ACC112 (cell line): ENCODE measurements at regions not wholly inside any gene's neighbourhood (a gene's known extent, or its start where the extent isn't known, plus 50 kb on each side); places are given as distances from the start of the nearest gene placed in this dataset.

Source experiments
- H2AFZ ChIP-seq: fragments of 200-600 bp; sonication (generic); one replicate; pipeline ENCODE4 v1.6.0; 2017; ENCODE audit warnings: antibody characterized with exemption, low read length; ENCODE audit not compliant: unreplicated experiment
- H3K27ac ChIP-seq: fragments of 200-600 bp; sonication (generic); 2 replicates; pipeline ENCODE4 v1.5.1; 2014; ENCODE audit warnings: low read depth, mild to moderate bottlenecking, antibody characterized with exemption, low read length, moderate library complexity
- H3K27me3 ChIP-seq: fragments of 200-600 bp; sonication (generic); 2 replicates; pipeline ENCODE4 v1.6.1; 2014; ENCODE audit warnings: mild to moderate bottlenecking, antibody characterized with exemption, low read length, moderate library complexity, mixed read lengths; ENCODE audit not compliant: insufficient read depth
- H3K36me3 ChIP-seq: fragments of 200-600 bp; sonication (generic); 2 replicates; pipeline ENCODE4 v1.6.1; 2016; ENCODE audit warnings: mild to moderate bottlenecking, antibody characterized with exemption, low read length, moderate library complexity, mixed read lengths; ENCODE audit not compliant: insufficient read depth
- H3K4me1 ChIP-seq: fragments of 200-600 bp; sonication (generic); one replicate; pipeline ENCODE4 v1.6.1; 2016; ENCODE audit warnings: low read length, mixed read lengths; ENCODE audit not compliant: insufficient read depth, unreplicated experiment, control insufficient read depth
- H3K4me3 ChIP-seq: fragments of 200-600 bp; sonication (generic); 2 replicates; pipeline ENCODE4 v1.5.1; 2014; ENCODE audit warnings: mild to moderate bottlenecking, low read depth, low read length
- H3K79me2 ChIP-seq: fragments of 200-600 bp; sonication (generic); one replicate; pipeline ENCODE4 v1.6.0; 2016; ENCODE audit warnings: low read length; ENCODE audit not compliant: control insufficient read depth, unreplicated experiment, insufficient read depth

DNA sequence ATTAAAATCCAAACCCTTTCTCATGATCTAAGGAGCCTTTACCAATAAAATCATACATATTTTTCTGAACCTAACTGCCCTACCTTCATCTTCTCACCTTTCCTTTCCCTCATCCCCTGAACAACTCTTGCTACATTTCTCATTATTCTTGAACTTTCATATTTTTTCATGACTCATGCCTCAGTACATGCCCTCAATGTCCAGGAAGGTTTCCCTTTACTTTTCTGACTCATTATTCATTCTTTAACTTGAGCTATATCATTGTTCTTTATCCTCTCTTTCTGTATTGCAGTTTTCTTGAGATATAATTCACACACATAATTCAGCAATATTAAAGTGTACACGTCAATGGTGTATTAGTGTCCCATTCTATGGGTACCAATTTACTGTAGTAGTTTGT, 231.0 kb downstream of the ALG10B start:
- Histone ChIP-seq H3K4me3 (no peak overlapping the region), H3K4me1 (no peaks in the 10 kb centered on the region), H3K27me3 (no peaks in the 10 kb centered on the region), H3K79me2 (no peaks in the 10 kb centered on the region), H3K36me3 (no peaks in the 10 kb centered on the region), H3K27ac (no peak overlapping the region), H2AFZ (no peak overlapping the region)

DNA sequence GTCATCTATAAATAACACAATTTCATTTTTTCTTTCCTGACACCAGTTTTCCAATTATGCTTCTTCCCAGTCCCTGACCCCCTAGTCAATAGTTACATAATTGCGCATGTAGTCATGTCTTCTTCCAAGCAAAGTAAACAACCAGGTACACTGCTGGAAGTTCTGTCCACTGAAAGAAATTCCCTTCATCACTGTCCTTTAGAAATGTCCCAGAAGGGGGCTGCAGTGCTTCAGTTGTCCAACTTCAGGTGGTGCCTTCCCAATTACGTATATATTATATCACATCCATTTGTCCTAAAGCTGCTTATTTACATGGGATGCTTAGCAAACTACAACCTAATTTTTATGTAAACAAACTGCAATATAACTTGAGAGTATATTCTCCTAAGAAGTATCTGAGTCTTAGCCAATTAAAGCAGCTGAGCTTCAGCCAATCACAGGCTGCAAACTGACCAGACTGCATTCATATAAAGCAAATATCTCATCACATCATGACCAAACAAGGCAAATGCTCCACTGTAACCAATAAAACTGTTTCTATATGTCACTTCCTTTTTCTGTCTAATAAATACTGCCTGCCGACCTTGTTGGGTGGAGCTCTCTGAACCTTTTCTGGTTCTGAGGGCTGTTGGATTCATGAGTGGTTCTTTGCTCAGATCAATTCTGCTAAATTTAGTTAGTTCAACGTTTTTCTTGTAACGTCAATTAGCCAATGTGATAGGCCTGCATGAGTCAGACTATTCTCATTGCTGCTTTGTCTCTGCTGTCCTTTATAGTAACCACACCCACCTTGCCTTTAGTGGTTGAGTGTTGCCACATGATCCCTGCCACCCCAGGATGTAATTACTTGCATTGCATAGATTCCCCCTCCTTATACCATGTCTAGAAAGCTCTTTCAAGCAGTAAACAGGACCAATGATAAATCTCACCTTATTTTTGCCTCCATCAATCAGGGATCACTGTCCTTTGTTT, 239.3 kb downstream of the ALG10B start:
- H3K4me1 ChIP-seq = no peaks in the 10 kb centered on the region
- no peak overlapping the region for H3K4me3 ChIP-seq
- no peaks in the 10 kb centered on the region for H3K79me2 ChIP-seq
- H3K36me3 ChIP-seq = no peaks in the 10 kb centered on the region
- no peaks in the 10 kb centered on the region for H3K27me3 ChIP-seq
- H3K27ac ChIP-seq = no peak overlapping the region
- H2AFZ ChIP-seq = no peak overlapping the region

DNA sequence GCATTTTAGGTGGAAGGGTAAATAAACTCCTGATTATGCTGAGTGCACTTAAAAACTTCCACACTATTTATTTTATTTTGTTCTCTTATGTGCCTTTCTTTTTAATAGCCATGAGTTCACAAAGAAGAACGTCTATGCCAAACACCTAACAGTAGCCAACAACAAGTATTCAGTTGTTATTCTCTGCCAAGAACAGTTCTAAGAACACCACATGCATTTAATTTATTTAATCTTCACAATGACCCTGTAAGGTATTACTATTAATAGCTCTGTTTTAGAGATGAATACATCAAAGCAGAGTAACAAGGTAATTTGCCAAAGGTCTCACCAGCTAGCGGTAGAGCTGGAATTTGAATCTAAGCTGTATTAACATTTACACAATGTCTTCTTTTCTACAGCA, 240.1 kb downstream of the ALG10B start:
- no peak overlapping the region for H3K4me3 ChIP-seq
- H3K27me3 ChIP-seq = no peaks in the 10 kb centered on the region

DNA sequence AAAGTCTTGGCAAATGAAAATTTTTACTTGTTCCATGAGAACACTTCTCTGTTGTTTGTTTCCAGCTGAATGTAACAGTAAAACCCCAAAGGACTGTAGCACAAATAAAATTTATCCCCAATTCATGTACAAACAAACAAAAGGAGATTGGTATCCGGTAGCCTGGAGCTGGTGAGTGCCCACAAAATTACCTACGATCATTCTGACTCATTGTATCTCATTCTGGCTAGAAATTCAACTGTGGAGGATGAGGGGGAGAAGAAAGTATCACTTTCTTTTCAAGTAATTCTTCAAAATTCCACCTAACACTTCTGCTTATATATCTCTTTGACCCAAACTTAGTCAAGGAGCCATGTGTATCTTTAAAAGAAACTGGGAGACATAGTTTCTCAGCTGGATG, 268.5 kb downstream of the ALG10B start:
- Histone ChIP-seq H3K27me3 (no peaks in the 10 kb centered on the region; the same call in 1 of the 2 replicates), H3K27ac (no peak overlapping the region), H3K79me2 (no peaks in the 10 kb centered on the region), H3K36me3 (no peaks in the 10 kb centered on the region), H3K4me3 (no peak overlapping the region), H2AFZ (no peak overlapping the region), H3K4me1 (no peaks in the 10 kb centered on the region)

More for the DNA sequence above, 240.1 kb downstream of the ALG10B start:
- Histone ChIP-seq H3K4me1 (no peaks in the 10 kb centered on the region), H2AFZ (no peak overlapping the region), H3K36me3 (no peaks in the 10 kb centered on the region), H3K79me2 (no peaks in the 10 kb centered on the region), H3K27ac (no peak overlapping the region)

DNA sequence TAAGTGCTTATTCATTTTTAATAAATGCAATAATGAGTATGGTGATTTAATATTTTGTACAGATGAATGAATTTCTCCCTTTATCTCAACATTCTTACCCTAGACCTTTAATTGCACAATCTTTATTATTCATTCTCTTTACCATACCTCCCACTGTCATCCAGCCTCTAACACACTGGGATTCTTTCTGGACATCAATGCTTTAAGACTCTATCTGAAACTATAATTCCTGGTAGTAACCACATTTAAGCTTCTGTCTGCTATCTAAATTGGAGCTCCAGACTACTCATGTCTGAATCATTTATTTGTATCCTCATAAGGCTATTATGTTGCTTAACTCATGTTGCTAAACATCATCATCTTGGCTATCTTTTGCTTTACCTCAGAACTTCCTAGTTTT, 270.2 kb downstream of the ALG10B start:
- no peak overlapping the region for H3K27ac ChIP-seq
- no peaks in the 10 kb centered on the region for H3K4me1 ChIP-seq
- no peaks in the 10 kb centered on the region for H3K36me3 ChIP-seq
- no peak overlapping the region for H2AFZ ChIP-seq
- no peaks in the 10 kb centered on the region for H3K79me2 ChIP-seq
- no peak overlapping the region for H3K4me3 ChIP-seq
- no peaks in the 10 kb centered on the region; the same call in 1 of the 2 replicates for H3K27me3 ChIP-seq

DNA sequence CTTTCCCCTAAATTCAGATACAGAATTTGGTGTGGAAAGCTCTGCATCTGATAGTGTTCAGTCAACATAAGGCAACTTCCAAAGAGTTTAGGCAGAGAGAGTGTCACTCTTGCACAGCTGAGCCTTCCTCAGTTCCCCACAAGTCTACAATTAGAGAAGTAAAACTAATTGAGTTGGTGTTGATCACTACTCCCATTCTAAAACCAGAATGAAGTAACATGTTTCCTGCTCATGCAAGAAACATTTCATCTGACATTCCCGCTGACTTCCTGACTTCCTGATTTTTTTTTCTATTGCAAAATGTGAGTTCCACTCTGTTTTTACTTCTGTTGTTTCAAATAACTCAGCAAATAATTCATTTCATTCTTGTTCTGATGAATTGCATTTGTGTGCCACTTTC, 271.0 kb downstream of the ALG10B start:
- Histone ChIP-seq H3K79me2 (no peaks in the 10 kb centered on the region), H3K36me3 (no peaks in the 10 kb centered on the region), H3K4me3 (no peak overlapping the region), H3K27ac (no peak overlapping the region), H3K4me1 (no peaks in the 10 kb centered on the region), H3K27me3 (no peaks in the 10 kb centered on the region; the same call in 1 of the 2 replicates), H2AFZ (no peak overlapping the region)

DNA sequence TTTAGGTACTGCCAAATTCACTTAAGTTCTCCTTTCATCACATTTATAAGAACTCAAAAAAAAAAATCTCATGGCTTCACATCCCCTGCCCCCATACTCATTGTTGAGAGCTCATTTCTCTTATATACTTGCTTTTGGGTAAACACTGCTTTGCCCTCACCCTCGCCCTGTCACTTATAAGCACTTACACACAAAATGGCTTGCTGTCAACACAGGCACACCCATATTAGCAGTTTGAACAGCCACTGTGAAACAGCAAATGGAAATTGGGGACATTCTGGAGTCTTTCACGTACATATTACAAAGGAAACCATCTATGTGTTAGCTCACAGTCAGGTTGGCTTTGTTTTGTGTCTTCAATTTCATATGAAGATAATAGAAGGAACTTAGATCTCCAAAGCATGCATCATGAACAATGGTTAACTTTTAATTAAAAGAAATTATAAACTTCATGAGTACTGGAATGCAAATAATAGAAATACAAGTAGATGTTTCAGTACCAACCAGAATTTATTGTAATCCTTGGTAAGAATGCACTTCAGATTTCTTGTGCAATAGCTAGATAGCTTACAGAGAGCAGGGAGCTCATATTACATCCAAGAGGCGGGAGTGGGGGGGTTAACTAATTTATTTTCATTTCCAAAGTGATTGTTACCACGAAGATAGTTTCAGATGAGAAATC, 272.2 kb downstream of the ALG10B start:
- Histone ChIP-seq H3K4me3 (no peak overlapping the region), H3K4me1 (no peaks in the 10 kb centered on the region), H3K27ac (no peak overlapping the region), H3K36me3 (no peaks in the 10 kb centered on the region), H3K79me2 (no peaks in the 10 kb centered on the region), H2AFZ (no peak overlapping the region), H3K27me3 (no peaks in the 10 kb centered on the region; the same call in 1 of the 2 replicates)

DNA sequence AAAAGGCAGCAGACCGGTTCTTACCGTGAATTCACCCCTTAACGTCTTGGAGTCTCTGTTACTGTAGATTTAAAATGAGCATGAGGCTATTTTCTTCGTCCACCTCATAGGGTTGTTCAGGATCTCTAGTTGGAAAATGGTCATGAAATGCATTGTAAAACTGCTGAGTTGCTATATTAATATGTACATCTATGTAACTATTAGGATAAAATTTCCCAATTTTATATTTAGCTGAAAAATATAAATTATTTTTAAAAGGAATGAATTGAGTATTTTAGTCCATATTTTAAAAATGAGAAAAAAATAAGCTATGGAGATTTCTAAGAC, 272.7 kb downstream of the ALG10B start:
- Histone ChIP-seq H3K4me3 (no peak overlapping the region), H3K27ac (no peak overlapping the region)

DNA sequence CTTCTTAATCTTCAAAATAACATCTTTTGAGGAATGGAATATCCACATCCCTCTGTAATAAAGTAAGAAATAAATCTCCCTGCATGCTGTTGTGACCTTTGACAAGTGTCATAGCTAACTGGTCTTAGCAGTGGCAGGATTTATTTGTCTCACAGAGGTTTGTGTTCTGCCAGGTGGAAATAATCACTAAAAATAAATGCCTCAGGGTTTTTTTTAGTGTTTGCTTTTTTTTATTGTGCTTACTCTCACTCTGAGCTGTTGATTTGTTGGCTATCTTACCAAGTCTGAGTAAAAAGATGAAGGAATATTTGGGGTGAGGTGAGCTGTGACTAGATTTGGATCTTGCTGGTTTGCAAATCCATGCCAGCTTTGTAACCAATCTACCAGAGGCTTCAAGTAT, 285.4 kb downstream of the ALG10B start:
- Histone ChIP-seq H3K79me2 (no peaks in the 10 kb centered on the region), H3K27ac (no peak overlapping the region), H2AFZ (no peak overlapping the region), H3K27me3 (no peaks in the 10 kb centered on the region), H3K4me3 (no peak overlapping the region), H3K4me1 (no peaks in the 10 kb centered on the region), H3K36me3 (no peaks in the 10 kb centered on the region)

More for the DNA sequence above, 272.7 kb downstream of the ALG10B start:
- Histone ChIP-seq H3K79me2 (no peaks in the 10 kb centered on the region), H3K27me3 (no peaks in the 10 kb centered on the region; the same call in 1 of the 2 replicates), H3K36me3 (no peaks in the 10 kb centered on the region), H3K4me1 (no peaks in the 10 kb centered on the region), H2AFZ (no peak overlapping the region)
